ENCODE measurements at regions not wholly inside any gene's neighbourhood (a gene's known extent, or its start where the extent isn't known, plus 50 kb on each side); places are given as distances from the start of the nearest gene placed in this dataset.
"Not testable (repeated sequence)": the region's sequence is repeated elsewhere in the genome, so short reads cannot be mapped to it uniquely, and the experiment has no call there.

DNA sequence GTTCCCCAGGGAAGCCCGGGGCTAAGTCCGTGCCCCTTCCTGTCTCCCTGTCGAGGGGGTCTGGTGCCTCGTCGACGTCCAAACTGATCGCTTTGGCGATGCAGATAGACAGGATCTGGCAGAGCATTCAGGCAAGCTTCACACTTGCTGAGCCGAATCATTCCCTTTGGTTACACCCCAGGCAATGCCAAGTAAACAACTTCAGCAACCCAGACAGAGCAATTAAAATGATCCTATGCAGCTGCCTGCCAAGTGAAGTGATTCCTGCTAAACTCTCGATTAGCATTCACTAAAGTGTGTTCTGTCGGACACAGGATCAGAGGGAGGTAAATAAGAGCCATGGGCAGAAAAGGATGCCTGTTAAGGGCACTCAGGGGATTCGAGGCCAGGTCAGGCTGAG lies 108.2 kb upstream of the RAB12 start:
- DNase-seq, result no peak

DNA sequence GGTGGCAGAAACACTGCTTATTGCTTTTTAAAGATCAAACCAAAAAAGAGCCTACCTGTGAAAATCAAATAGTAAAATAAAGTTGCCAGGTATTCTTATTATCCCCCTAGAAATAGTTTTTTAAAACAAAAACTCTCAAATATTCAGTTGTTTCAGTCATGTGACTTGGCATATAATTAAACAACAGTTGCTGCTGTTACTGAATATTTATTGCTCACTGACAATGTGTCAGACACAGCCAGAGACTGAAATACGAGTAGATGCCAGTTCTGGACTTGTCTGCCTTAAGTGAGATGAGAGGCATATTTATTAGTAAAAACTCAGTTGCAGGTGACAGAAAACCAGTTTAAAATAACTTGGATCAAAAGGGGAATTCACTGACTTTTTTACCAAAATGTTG lies 106.0 kb upstream of the RAB12 start:
- no peak for DNase-seq

DNA sequence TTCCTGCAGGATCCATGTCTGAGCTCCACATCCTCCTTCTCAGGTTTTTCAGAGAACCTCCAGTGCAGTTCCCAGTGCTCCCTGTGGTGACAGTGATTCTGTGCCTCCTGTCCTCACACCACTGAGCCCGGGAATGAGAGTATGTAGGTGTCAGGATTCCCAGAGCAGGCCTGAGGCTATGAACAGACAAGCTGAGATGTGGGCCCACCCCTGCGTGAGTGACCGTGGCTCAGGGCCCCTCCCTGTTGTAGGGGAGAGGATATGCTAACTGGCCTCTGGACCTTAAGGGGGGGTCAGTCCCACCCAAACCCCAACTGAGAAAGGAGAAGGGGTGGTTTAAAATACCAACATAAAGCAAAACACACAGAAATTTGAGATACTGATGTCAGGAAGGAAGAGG lies 104.8 kb upstream of the RAB12 start:
- DNase-seq, result no peak

DNA sequence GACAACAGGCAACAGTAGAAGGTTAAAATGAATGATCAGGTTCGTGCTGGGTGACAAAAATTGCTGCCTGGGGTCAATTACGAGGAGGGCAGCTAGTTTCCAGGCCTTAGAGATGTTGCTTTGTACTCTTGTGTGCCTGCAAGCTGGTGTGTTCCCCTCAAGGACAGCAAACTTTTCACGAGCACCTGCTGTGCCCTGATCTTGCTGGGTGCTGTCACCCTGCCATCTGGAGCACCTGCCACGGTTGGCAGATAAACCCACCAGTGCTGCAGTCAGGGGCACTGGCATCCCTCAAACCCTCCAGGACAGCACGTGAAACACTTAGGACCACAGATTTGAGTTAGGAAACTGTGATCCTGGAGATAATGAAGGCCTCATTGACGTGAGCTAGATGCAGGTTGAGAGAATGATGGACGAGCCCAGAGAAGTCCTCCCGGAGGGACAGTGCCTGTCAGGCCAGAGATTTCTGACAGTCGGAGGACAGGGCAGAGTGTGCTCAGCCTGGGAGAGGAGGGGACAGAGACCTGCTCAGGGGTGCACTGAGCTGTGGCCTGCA lies 104.3 kb upstream of the RAB12 start:
- no peak for DNase-seq

DNA sequence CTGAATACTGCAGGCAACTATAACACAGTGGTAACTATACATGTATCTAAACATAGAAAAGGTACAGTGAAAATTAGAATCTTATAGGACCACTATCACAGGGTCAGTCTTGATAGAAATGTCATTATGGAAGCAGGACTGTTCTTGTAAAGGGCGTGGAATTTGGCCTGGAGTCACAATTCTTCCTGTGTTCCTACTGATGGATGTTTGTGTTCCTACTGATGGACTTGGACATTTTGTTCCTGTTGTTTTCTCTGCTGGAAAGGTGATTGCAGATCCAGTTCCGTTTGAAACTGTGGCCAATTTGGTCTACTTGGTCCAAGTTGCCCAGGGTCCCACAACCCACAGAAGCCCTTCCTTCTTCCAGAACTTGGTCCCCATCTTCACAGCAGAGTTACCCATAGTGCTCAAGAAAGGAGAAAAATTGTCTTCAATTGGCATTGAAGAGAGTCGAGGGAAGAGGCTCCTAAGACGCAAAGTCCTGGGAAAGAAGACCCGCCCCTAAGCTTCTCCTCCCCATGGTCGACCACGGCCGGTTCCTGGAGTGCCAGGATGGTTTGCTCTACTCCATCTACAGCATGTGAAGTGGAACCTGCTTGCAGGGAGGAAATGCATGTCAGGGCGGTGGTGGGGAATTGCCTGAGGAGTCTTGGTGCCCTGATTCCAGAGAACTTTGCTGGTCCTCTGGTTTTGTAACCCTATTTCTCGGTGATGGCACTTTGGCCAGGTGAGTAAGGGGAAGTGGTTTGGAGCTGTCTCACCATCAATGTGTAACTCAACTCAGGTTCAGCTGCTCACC lies 102.8 kb upstream of the RAB12 start:
- DNase-seq, result no peak

DNA sequence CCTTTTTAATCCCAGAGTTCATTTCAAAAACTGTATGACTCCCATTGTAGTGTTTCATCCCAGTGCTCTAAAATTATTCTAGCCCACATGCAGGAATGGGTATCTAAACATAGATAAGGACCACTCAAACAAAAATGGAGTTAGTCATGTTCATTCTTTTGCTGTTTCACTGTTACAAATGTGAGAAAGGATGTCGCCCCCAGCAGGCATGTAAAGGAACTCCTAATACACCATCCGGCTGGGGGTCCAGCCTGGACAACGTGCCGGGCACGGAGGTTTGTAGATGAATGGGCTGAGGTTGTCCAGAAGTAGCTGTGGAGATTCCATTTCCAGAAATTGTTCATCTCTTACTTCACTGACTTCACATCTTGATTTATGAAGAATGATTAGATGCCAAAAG lies 101.9 kb upstream of the RAB12 start:
- no peak for DNase-seq

DNA sequence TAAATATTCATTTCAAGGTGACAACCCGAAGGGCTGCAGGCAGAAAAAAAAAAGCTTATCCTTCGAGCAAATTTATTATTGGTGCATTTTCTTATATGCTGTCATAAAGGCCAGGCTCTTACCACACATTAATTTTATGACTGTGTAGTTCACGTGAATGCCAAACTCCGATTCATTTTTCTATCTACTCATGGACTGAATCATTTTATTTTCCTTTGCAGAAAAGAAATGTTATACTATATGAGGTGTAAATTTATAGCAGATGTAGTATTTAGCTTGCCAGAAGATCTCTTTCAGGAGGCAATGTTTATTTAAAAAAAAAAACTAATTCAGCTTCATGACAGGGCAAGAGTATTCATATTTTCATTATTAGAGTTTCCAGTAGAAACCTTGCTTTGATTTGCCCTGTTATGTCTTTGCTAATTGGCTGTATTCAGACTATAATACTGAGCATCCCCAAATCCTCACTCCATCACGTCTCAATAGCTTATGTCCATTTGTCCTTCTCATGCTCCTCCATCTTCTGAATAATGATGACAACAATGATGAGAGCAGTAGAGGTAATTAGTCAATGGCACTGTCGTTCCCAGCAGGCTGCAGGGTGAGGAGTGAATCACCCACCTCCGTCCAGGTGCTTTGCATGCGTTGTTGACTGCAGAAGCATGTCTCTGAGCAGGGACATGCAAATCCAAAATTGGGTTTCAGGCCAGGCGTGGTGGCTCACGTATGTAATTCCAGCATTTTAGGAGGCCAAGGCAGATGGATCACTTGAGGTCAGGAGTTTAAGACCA lies 101.1 kb upstream of the RAB12 start:
- no peak for DNase-seq

DNA sequence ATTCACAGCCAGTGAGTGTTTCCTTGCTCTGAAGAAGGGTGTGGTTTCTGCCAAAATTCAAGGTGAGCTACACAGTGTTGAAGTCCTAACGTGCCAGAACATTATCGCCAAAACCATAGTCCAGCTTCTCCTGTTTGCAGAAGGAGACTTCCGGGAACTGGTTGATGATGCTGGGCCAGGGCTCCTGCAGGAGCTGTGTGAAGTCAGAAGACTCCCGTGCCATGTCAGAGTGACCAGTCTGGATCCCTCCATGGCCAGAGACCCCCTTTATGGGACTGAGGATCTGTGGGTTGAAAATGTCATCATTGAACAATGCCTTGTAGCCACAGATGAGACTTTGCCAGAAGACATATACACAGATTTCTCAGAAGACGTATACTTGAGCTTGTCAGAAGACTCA lies 96.0 kb upstream of the RAB12 start:
- no peak for DNase-seq

DNA sequence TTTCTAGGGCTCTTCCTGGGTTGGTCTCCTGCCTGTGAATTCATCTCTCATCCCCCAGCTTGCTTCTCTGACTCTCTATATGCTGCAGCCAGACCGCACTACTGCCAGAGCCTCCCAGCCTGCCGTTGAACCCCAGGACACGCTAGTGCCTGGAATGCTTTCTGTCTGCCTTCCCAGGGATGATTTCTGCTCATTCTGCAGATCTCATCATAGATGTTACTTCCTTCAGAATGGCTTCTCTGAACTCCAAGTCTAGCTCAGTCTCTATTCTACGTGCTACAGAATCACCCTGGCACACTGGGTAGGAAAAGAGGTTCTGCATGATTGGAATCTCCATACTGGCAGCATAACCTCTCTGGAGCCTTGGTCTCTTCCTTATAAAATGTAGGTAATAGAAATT lies 94.8 kb upstream of the RAB12 start:
- DNase-seq, result no peak

DNA sequence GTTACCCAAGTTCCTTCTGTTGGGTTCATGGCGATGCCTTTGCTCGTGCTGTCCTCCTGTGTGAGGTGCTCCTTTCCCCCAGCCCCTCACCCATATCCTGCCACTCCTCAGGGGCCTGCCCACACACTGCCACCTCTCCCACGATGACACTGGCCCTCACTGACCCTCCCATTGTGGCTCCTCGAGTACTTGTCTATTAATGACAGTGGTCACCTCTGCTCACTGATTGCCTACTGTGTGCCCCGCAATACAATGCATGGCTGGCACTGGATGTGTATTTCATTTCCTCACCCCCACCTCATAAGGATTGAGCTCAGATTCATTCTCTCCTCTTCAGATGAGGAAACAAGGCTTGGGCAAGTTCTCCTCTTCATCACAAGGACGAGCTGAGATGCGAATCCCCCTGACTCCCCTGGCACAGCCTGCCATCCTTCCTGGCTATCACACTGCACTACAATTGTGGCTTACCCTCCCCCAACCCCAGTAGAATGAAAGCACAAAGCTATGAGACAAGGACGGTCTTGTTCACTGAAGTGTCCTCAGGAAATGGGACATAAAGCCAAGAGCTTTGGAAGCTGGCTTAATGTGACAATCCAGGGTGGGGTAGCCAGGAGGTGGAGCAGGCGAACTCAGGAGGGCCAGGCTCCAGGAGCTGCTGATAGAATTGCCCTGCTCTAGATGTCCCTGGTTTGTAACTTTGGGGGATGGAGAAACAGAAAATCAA lies 93.9 kb upstream of the RAB12 start:
- DNase-seq, result no peak

DNA sequence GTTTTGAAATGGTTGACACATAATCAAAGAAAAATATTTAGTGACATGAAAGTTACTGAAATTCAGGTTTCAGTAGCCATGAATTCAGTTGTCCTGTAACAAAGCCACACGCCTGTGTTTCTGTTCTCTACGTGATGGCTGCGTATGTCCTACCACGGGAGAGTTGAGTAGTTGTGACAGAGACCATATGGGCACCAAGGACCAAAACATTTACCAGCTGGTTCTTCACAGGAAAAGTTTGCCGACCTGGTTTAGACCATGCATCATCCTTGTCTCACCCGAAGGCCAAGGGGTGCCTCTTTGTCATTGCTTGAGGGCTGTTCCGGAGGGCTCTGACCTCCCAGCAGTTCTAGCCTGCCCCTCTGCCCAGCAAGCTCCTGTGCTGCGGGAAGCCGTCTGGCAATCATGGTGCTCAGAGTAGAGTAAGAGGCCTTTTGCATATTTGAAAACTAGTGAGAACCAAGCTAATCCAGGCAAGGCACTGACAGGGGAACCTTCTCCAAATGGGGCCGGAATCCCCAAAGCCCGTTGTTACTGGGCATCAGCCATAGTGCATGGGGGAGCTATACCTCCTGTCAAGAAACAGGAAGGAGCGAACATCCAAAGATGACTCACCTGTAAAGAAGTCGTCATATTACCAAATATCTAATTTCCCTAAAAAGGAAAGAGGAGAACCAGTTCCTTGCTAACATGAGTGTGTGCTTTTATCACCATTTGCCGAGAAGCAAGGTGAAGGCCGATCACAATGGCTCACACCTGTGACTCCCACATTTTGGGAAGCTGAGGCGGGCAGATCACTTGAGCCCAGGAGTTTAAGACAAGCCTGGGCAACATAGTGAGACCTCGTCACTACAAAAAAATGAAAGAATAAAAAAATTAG lies 92.6 kb upstream of the RAB12 start:
- no peak for DNase-seq

DNA sequence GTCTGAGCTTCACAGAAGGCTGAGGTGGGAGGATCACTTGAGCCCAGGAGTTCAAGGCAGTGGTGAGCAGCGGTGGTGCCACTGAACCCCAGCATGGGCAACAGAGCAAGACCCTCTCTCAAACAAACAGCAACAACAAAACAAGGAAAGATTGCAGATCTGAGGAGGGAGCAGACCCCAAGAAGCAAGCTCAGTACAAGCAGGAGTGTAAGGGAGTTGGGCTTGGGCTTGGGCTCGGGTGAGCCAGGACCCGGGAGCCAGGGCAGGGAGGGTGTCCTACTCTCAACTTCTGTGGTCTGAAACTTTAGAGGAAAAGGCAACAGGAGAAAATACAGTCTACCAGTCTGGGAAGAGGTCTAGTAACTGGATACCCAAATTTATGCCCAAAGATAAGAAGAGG lies 92.0 kb upstream of the RAB12 start:
- DNase-seq, result no peak

DNA sequence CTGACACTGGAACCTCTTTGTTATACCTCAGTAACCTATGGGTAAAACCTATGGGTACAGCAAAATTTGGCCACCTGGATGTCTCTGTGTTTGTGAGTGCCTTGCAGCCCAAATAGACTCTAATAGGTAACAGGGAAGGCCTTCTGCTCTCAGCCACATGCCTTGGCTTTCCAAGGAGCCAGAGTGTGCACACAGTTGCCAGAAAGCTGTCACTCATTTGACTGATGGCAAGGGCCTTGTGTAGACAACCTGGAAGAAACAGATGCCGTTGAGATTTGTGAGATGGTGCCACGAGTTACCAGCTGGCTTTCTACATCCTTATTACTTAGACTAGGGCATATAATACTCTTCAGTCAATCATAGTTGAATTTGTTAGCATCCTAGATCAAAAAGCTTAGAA lies 90.1 kb upstream of the RAB12 start:
- DNase-seq, result no peak

DNA sequence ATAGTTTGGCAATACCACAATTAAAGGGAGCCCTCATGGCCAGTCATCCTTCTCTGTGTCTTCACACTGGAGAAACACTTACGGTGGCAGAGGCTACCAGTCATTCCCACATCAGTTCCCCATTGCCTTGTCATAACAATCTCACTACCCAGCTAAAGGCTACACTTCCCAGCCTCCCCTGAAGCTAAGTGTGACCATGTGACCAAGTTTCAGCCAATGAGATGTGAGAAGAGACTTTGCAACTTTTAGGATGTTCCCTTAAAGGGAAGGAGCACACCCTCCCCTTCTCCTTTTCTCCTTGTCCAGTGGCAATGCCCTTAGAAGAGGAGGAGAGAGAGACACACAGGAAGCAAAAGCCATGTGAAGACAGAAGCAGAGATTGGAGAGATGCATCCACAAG lies 89.0 kb upstream of the RAB12 start:
- no peak for DNase-seq

DNA sequence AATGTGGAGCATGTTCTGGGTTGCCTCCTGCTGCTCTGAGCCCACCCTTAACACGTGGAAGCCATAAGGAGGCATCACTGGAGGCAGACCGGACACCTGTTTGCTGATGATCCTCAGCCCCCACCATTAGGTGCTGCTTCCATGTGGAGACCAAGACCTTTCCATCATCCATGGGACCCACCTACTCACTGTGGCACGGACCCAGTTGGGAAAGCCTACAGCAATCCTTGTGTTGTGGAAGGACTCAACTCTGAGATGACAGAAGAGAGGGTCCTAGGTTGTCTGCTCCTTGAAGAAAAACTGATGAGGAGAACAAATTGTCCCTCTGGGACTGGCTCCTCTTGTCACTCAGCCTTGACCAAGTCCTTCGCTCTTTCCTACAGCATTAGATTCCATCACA lies 86.5 kb upstream of the RAB12 start:
- DNase-seq, result no peak

DNA sequence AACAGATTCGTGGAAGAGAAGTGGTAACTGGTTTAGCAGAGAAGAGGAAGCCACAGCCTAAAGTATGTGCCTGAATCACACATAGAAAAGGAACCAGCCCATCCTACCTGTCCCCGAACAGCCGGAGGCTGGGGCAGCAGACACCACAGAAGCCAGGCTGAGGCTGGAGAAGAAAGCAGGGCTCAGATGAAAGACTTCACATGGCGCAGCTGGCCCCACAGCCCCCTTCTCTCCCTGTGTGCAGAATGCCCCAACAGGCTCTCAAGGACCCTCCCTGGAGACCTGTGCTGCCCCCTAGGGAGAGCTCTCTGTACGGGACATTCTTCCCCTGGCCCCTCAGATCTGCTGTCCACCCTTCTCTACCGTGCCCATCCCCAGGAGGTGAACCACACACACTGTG lies 83.5 kb upstream of the RAB12 start:
- no peak for DNase-seq

DNA sequence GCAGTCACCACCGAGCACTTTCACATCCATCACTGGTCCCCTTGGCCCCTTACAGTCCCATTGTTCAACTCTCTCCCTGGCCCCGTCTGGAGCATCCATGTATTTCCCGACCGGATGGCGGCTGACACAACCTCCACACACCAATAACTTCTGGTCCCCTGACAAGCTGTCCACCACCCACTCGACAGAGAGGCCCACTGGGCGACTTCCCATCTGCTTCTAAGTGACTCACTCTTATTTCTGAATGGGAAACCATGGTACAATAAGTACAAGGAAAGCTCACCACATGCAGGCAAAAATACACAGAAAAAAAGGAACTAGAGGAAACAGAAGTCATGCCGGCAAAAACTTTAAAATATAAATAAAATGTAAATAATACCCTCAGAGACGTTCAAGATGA lies 82.9 kb upstream of the RAB12 start:
- DNase-seq, result no peak

DNA sequence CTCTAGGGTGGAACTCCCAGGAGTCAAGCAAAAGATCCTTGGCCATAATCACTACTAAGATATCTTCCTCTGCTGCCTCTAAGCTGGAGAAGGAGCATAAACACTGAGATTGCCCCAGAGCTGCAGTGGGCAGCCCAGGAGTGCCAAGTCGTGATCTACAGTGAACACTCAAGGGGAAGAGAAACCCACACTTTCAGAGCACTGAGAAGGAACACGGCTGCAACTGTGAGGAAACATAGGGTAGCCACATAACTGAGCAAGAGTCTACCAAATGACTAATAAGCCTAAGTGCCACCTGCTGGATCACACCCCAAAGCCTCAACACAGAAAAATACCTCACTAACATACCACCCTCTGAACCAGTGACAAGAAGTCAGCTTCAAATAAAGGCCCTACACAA lies 79.6 kb upstream of the RAB12 start:
- no peak for DNase-seq

DNA sequence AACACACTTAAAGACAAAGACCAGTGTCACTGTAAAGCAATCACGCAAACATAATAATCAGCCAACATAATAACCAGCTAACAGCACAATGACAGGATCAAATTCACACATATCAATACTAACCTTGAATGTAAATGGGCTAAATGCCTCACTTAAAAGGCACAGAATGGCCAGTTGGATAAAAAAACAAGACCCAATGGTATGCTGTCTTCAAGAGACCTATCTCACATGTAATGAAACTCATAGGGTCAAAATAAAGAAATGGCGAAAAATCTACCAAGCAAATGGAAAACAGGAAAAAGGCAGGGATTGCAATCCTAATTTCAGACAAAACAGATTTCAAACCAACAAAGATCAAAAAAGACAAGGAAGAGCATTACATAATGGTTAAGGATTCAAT lies 78.2 kb upstream of the RAB12 start:
- not testable (repeated sequence) for DNase-seq

DNA sequence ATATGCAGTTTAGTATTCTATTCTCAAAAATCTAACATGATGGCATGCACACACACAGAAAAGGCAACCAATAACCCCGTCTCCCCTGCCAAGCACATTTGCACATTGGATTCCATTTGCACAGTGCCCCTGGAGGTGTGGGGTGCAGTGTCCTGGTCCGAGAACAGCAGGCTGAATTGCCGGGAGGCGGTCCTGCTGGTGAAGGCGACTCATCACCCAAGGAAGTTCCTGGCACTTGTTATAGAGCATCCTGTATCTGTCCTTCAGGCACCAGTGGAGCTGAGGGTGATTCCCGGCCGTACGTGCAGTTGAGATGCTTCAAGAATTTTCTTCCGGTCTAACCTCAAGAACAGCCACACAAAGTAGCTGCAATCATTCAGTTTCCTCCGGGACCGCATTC lies 73.0 kb upstream of the RAB12 start:
- no peak for DNase-seq

DNA sequence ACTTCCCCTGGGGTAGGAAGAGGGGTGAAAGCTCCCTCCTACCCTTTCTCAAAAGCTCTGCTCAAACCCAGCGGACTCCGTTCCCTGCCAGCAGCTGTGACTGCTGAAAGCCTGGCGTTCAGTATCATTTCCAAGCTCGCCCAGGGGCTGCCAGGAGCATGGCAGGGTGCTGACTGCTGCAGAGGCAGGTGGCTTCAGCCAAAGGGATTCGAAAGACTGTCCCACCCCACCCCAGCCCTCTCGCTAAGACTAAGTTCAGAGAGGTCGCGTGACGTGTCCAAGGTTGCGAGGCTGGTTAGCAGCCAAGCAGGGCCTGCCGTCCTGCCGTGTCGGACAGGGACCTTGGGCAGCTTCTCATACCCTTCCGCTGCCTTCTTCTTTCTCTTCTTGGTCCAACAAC lies 72.3 kb upstream of the RAB12 start:
- no peak for DNase-seq

DNA sequence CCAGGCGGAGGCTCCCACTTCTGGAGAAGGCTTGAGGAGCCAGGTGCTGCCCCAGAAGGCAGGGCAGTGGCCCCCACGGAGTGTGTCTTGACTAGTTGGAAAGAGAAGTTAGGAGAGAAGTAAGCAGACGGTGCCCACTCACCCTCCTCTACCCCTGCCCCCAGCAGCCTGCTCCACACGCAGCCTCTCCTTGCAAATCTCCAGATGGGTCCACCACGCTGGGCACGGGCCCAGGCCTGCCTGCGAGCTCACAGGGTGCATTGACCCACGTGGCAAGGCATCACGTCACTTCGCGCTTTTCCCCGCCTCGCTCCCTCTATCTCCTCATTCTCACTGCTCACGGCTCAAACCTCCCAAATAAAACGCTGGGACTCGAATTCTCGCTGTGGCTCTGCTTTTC lies 71.8 kb upstream of the RAB12 start:
- DNase-seq, result no peak

DNA sequence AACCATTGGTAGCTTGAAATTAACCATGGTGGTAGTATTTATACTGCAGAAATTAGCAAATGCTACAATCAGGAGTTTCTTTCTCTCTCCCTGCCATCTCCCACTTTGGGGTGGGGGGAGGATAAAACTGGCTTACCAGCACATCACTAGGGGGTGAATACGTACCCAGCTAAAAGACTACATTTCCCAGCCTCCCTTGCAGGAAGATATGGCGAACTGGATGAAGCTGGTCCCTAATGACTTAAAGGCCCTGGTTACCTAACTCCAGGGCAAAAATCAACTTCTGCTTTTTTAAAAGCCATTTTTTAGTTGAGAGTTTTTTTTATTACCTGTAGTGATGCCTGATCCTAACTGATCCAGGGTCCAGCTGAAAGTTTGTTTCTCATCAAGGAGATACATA lies 70.3 kb upstream of the RAB12 start:
- no peak for DNase-seq
